AG04449 (cell line): ENCODE measurements at regions not wholly inside any gene's neighbourhood (a gene's known extent, or its start where the extent isn't known, plus 50 kb on each side); places are given as distances from the start of the nearest gene placed in this dataset.

Source experiments
- CTCF ChIA-PET: fragments of 350-600 bp; formaldehyde crosslinking; extraction: SDS; loops from one replicate; lab custom pipeline; 2021; ENCODE audit warnings: antibody characterized with exemption; lab: Yijun Ruan, JAX
- POLR2A ChIA-PET: fragments of 400-600, 350-600 bp; formaldehyde crosslinking; extraction: SDS; loops from one replicate; lab custom pipeline; 2020; ENCODE audit warnings: antibody characterized with exemption, inconsistent platforms; lab: Yijun Ruan, JAX
- DNase-seq: peaks from one replicate; pipeline ENCODE4 v3.0.0-alpha.2; 2010; ENCODE audit warnings: low read depth, low spot score
- H3K4me3 ChIP-seq: 2 replicates; pipeline ENCODE4 v1.5.1; 2011; ENCODE audit warnings: low read depth, mild to moderate bottlenecking, control low read depth, low read length
- TF ChIP-seq, protein P1 (sequence below): IDR thresholded peaks from one replicate; pipeline ENCODE4 v1.5.1; 2011; ENCODE audit warnings: mild to moderate bottlenecking, moderate library complexity, low read length, control low read depth, inconsistent platforms; ENCODE audit not compliant: insufficient read depth; ENCODE audit errors: missing control alignments

DNA sequence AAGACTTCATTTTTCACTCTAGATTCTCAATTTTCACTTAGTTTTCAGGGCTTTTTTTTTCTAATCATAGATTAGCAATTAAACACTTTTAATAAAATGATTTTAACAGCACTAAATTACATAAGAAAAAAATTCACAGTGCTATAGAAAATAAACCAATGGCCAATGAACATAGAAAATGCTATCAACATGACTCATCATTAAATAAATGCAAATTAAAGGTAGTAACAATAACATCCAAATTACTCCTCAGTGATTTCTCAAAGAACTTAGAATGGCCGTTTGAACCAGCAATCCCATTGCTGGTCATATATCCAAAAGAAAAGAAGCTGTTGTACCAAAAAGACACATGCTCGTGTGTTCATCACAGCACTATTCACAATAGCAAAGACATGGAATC is 1058.9 kb downstream of the UQCRFS1 start:
- TF ChIP-seq, protein P1, sequence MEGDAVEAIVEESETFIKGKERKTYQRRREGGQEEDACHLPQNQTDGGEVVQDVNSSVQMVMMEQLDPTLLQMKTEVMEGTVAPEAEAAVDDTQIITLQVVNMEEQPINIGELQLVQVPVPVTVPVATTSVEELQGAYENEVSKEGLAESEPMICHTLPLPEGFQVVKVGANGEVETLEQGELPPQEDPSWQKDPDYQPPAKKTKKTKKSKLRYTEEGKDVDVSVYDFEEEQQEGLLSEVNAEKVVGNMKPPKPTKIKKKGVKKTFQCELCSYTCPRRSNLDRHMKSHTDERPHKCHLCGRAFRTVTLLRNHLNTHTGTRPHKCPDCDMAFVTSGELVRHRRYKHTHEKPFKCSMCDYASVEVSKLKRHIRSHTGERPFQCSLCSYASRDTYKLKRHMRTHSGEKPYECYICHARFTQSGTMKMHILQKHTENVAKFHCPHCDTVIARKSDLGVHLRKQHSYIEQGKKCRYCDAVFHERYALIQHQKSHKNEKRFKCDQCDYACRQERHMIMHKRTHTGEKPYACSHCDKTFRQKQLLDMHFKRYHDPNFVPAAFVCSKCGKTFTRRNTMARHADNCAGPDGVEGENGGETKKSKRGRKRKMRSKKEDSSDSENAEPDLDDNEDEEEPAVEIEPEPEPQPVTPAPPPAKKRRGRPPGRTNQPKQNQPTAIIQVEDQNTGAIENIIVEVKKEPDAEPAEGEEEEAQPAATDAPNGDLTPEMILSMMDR = no peak
- POLR2A ChIA-PET = no interaction called here
- no peak for DNase-seq
- CTCF ChIA-PET = no interaction called here
- no peak overlapping the region for H3K4me3 ChIP-seq

DNA sequence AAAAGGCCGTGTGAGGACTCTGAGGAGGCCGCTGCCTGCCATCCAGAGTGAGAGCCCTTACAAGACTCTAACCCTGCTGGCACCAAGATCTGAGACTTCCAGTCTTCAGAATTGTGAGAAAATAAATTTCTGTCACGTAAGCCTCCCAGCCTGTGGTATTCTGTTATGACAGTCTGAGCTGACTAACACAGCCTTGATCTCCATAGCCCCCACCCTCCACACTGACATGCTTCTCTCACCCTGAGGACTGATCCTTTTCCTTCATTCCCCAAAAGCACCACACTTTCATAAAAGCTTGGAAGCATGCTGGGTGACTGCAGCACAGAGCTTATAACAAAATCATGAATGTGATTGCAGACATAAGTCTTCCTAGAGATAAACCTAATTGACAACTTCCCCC is 1059.8 kb downstream of the UQCRFS1 start:
- DNase-seq = no peak
- TF ChIP-seq, protein P1 = no peak
- CTCF ChIA-PET = no interaction called here
- POLR2A ChIA-PET = no interaction called here
- H3K4me3 ChIP-seq = no peak overlapping the region

GRCh38 chr19:28152195-28152594 is 1060.8 kb downstream of the UQCRFS1 start:
- no peak for DNase-seq
- no peak overlapping the region for H3K4me3 ChIP-seq
- ChIA-PET CTCF (no interaction called here), POLR2A (no interaction called here)
- TF ChIP-seq, protein P1 = no peak

GRCh38 chr19:28150129-28150528 is 1062.8 kb downstream of the UQCRFS1 start:
- TF ChIP-seq, protein P1 = no peak
- no peak overlapping the region for H3K4me3 ChIP-seq
- POLR2A ChIA-PET = no interaction called here
- CTCF ChIA-PET = no interaction called here
- no peak for DNase-seq

DNA sequence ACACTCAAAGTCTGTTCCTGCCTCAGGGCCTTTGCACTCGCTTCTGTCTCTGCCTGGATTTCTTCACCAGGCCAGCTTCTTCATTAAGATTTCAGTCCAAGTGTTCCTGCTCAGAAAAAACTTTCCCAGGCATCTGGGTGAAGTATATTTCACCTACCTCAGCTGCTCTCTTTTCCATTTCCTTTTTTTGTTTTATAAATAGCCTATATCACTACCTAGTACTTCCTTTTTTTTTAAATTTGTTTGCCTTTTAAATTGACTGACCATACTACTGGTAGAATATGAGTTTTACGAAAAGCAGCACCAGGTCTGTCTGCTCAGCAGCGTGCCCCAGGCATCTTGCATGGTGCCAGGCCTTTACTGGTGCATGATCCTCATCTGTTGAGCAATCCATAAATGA is 1064.4 kb downstream of the UQCRFS1 start:
- no peak for DNase-seq
- ChIA-PET CTCF (no interaction called here), POLR2A (no interaction called here)
- TF ChIP-seq, protein P1 = no peak
- H3K4me3 ChIP-seq = no peak overlapping the region

- POLR2A ChIA-PET = no interaction called here
- no peak overlapping the region for H3K4me3 ChIP-seq
- TF ChIP-seq, protein P1 = no peak
- DNase-seq = no peak
- CTCF ChIA-PET = no interaction called here
These were observed 1070.7 kb downstream of the UQCRFS1 start for GRCh38 chr19:28142258-28142657.
